Stomach (tissue), 8 donors: ENCODE measurements at regions not wholly inside any gene's neighbourhood (a gene's known extent, or its start where the extent isn't known, plus 50 kb on each side); places are given as distances from the start of the nearest gene placed in this dataset.

Experiments used
- DNase-seq, 2 donors: peaks; one replicate each; pipeline versions ENCODE4 v3.0.0 to v3.0.0-alpha.2; 2013 to 2019
- H3K27ac ChIP-seq, 5 donors: fragments of 200-600 bp in 4 of 5; sonication (generic) in 4 of 5; one replicate each; pipeline ENCODE4 v1.5.1; 2013 to 2019; ENCODE audit warnings: mild to moderate bottlenecking in 1 of 5, moderate library complexity in 1 of 5
- H3K27me3 ChIP-seq, 3 donors: fragments of 200-600 bp; sonication (generic); one replicate each; pipeline ENCODE4 v1.5.1; 2017 to 2019; ENCODE audit warnings: mixed run types in 1 of 3
- H3K36me3 ChIP-seq, 4 donors: fragments of 200-600 bp; sonication (generic); 1 replicate in 3 of 4; 2 replicates in 1 of 4; pipeline ENCODE4 v1.5.1; 2016 to 2019
- H3K4me1 ChIP-seq, 4 donors: fragments of 200-600 bp; sonication (generic); one replicate each; pipeline ENCODE4 v1.5.1; 2016 to 2019
- H3K4me3 ChIP-seq, 4 donors: fragments of 200-600 bp; sonication (generic) in 3 of 4; one replicate each; pipeline ENCODE4 v1.5.1; 2016 to 2019; ENCODE audit warnings: mild to moderate bottlenecking in 1 of 4
- H3K9me3 ChIP-seq, 4 donors: fragments of 200-600 bp; sonication (generic); one replicate each; pipeline ENCODE4 v1.5.1; 2016 to 2019
- EP300 ChIP-seq: sonication (generic); formaldehyde crosslinking; IDR thresholded peaks from one replicate; pipeline ENCODE4 v1.6.1; 2017; ENCODE audit warnings: antibody characterized with exemption
- POLR2A ChIP-seq, 4 donors: fragments of 450-650 bp; IDR thresholded peaks; one replicate each; pipeline ENCODE4 v1.6.1; 2016; ENCODE audit warnings: antibody characterized with exemption in 4 of 4, control low read depth in 2 of 4, mild to moderate bottlenecking in 1 of 4, moderate library complexity in 1 of 4
- POLR2AphosphoS5 ChIP-seq, 3 donors: sonication (generic); formaldehyde crosslinking; IDR thresholded peaks; one replicate each; pipeline ENCODE4 v1.6.1; 2016; ENCODE audit warnings: antibody characterized with exemption in 3 of 3
- WGBS, 5 donors: extraction: QIAGEN DNeasy Blood & Tissue Kit in 3 of 5; methylation state at CpG; one replicate each; pipeline versions ENCODE4 v1.1.5 to v1.1.7; 2013 to 2018; 5-methylcytosine and 5-hydroxymethylcytosine counted together
- intact Hi-C: fragments of 100-400 bp; cut with DNase I; formaldehyde crosslinking; loops from one replicate; pipeline ENCODE4 v1.15.1; 2023; ENCODE audit warnings: low total_unique reads
- TF ChIP-seq, protein P1 (sequence below), 7 experiments: fragments of 450-650 bp in 4 of 7; fragments of 200-600 bp in 3 of 7; sonication (generic) in 3 of 7; IDR thresholded peaks; one replicate each; pipeline ENCODE4 v1.5.1; 2016 to 2019; ENCODE audit warnings: antibody characterized with exemption in 7 of 7, control low read depth in 2 of 7, mild to moderate bottlenecking in 1 of 7
- donor health status: healthy with polysubstance abuse.
- donor health status: Bipolar disorder and iron deficiency.
- donor health status: healthy.

DNA sequence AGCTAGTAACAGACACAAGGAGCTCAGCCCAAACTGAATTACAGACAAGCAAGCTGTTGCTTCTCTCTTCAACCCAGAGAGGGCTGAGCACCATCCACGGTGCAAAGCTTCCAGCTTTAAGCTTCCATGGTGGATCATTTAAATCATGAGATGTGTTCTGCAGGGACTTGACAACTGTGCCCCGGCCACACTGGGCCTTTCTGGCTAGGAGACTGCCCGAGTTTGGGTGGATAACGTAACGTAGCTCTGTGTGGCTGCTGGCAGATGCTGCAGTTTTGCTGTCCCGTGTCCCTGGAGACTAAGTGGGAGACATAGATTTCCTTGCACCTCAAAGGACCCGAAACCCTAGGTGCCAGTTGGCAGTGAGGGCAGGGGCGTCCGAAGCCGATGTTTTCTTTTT, 234.0 kb downstream of the IRX2 start:
- no peak for DNase-seq
- intact Hi-C loops = no loop called here
- Histone ChIP-seq H3K27me3 (no peaks in the 10 kb centered on the region), H3K36me3 (no peaks in the 10 kb centered on the region), H3K9me3 (no peaks in the 10 kb centered on the region), H3K4me3 (no peak overlapping the region), H3K4me1 (no peaks in the 10 kb centered on the region), H3K27ac (no peak overlapping the region)
- 80 to 86% (median 84%) methylated on average over 7 to 10 of the region's 10 CpGs for WGBS, 5 donors
- TF ChIP-seq POLR2A (IDR thresholded peaks at IDR 0.05) (no peak), POLR2AphosphoS5 (IDR thresholded peaks at IDR 0.05) (no peak)

DNA sequence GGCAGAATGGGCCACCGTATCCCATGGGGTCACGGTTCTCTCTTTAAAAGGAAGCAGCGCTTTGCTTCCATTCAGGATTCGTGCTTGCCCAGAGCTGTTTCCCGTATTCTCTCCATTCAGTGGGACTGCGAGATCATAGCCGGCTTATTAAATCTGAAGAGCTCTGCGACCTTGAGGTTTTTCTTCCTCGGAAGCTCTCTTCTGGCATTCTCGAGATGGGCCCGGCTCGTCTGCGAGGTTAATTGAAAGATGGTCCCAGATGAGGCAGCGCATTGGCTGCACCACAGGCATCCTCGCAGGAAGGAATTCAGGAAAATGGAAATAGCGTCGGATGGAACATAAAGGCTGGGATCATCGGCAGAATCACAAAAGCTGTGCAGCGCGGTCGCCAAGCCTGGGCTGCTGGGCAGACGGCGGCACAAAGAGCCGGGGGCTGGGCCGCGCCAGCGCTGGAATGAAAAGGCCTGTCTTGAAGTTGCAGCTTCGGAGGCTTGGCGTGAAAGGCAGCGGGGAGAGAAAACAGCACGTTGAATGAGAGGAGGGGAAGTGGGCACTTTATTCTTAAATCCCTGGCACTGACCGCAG, 236.2 kb downstream of the IRX2 start:
- Histone ChIP-seq H3K4me1 (no peaks in the 10 kb centered on the region), H3K27ac (no peak overlapping the region), H3K27me3 (no peaks in the 10 kb centered on the region), H3K36me3 (no peaks in the 10 kb centered on the region), H3K4me3 (no peak overlapping the region), H3K9me3 (no peaks in the 10 kb centered on the region)
- no peak for DNase-seq
- WGBS, 5 donors = 81 to 86% (median 83%) methylated on average over 32 of the region's 32 CpGs
- intact Hi-C loops = no loop called here
- no peak for TF ChIP-seq EP300
- TF ChIP-seq POLR2A (IDR thresholded peaks at IDR 0.05) = no peak
- TF ChIP-seq, protein P1, sequence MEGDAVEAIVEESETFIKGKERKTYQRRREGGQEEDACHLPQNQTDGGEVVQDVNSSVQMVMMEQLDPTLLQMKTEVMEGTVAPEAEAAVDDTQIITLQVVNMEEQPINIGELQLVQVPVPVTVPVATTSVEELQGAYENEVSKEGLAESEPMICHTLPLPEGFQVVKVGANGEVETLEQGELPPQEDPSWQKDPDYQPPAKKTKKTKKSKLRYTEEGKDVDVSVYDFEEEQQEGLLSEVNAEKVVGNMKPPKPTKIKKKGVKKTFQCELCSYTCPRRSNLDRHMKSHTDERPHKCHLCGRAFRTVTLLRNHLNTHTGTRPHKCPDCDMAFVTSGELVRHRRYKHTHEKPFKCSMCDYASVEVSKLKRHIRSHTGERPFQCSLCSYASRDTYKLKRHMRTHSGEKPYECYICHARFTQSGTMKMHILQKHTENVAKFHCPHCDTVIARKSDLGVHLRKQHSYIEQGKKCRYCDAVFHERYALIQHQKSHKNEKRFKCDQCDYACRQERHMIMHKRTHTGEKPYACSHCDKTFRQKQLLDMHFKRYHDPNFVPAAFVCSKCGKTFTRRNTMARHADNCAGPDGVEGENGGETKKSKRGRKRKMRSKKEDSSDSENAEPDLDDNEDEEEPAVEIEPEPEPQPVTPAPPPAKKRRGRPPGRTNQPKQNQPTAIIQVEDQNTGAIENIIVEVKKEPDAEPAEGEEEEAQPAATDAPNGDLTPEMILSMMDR (IDR thresholded peaks at IDR 0.05) = no peak
- TF ChIP-seq POLR2AphosphoS5 (IDR thresholded peaks at IDR 0.05) = no peak

DNA sequence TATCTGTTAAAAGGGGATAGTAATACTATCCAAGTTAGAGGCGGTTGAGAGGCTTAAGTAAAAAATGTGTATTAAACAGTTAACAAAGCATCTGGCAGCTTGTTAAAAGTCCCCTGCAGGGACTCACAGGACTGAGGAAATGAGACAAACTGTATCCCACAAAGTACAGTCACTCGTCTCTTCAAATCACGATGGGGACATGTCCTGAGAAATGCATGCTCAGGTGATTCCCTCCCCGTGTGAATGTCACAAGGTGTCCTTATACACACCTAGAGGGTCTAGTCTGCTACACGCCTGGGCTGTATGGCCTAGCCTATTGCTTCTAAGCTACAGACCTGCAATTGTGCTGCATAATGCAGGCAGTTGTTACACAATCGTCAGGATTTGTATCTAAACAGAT, 237.0 kb downstream of the IRX2 start:
- H3K4me1 ChIP-seq = no peaks in the 10 kb centered on the region
- no peak overlapping the region for H3K27ac ChIP-seq
- no peak overlapping the region for H3K4me3 ChIP-seq
- H3K27me3 ChIP-seq = no peaks in the 10 kb centered on the region
- intact Hi-C loops = no loop called here
- TF ChIP-seq POLR2A (IDR thresholded peaks at IDR 0.05) (no peak), POLR2AphosphoS5 (IDR thresholded peaks at IDR 0.05) (no peak), EP300 (no peak)
- TF ChIP-seq, protein P1 (IDR thresholded peaks at IDR 0.05) = no peak
- DNase-seq = no peak
- no peaks in the 10 kb centered on the region for H3K9me3 ChIP-seq
- 63 to 80% (median 75%) methylated on average over 6 of the region's 6 CpGs for WGBS, 5 donors
- no peaks in the 10 kb centered on the region for H3K36me3 ChIP-seq

DNA sequence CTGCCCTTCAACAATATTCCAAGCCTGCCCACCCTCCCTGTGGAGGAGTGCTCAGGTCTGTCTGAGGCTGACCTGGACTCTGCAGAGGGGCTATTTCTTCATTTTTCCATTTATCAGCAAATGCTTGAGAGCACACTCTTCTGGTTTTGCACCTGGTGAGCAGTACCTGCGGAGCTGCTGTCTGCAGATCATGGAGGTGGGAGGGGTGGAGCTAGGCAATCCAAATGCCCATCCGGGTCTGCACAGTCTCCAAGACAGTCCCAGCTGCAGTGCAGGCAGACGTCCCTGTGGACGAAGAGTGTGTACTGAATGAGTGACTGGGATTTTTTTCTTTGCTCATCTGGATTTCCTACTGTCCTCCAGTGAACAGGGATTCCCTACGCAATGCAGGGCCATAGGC, 239.8 kb downstream of the IRX2 start:
- no peaks in the 10 kb centered on the region for H3K27me3 ChIP-seq
- TF ChIP-seq, protein P1 (IDR thresholded peaks at IDR 0.05) = no peak
- TF ChIP-seq POLR2A (IDR thresholded peaks at IDR 0.05) (no peak), EP300 (no peak), POLR2AphosphoS5 (IDR thresholded peaks at IDR 0.05) (no peak)
- 69 to 79% (median 75%) methylated on average over 5 of the region's 5 CpGs for WGBS, 5 donors
- H3K36me3 ChIP-seq = no peaks in the 10 kb centered on the region
- no peak for DNase-seq
- no peak overlapping the region for H3K27ac ChIP-seq
- no peak overlapping the region for H3K4me3 ChIP-seq
- no peaks in the 10 kb centered on the region for H3K9me3 ChIP-seq
- intact Hi-C loops = no loop called here
- no peaks in the 10 kb centered on the region for H3K4me1 ChIP-seq

DNA sequence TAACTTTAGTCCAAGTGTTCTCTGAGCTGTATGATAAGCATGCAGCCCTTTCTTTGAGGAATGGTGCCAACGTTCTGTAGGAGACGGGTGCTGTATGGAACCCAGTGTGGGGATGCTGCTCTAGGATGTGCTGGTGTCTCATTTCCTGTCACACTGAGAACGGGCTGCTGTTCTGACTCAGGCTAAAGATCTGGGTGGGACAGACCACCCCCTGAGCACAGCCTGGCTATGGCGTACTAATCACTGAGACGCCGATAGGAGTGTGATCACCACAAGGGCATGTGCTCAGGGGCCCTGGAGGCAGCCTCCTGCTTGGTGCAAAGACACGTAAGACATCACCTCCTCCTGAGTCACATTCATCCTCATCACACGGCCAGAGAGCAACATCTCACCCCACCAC, 240.4 kb downstream of the IRX2 start:
- TF ChIP-seq, protein P1 (IDR thresholded peaks at IDR 0.05) = no peak
- TF ChIP-seq EP300 (no peak), POLR2A (IDR thresholded peaks at IDR 0.05) (no peak)
- no peak for DNase-seq
- intact Hi-C loops = no loop called here
- Histone ChIP-seq H3K4me3 (no peak overlapping the region), H3K27ac (no peak overlapping the region), H3K9me3 (no peaks in the 10 kb centered on the region), H3K36me3 (no peaks in the 10 kb centered on the region), H3K27me3 (no peaks in the 10 kb centered on the region), H3K4me1 (no peaks in the 10 kb centered on the region)
- 82 to 87% (median 83%) methylated on average over 5 to 8 of the region's 8 CpGs for WGBS, 5 donors
